Middle frontal gyrus (tissue), 1 donor: ENCODE measurements at regions not wholly inside any gene's neighbourhood (a gene's known extent, or its start where the extent isn't known, plus 50 kb on each side); places are given as distances from the start of the nearest gene placed in this dataset.

Experiments
- DNase-seq: peaks from one replicate; pipeline ENCODE4 v3.0.0-alpha.2; 2015; ENCODE audit warnings: low spot score; ENCODE audit errors: extremely low spot score

DNA sequence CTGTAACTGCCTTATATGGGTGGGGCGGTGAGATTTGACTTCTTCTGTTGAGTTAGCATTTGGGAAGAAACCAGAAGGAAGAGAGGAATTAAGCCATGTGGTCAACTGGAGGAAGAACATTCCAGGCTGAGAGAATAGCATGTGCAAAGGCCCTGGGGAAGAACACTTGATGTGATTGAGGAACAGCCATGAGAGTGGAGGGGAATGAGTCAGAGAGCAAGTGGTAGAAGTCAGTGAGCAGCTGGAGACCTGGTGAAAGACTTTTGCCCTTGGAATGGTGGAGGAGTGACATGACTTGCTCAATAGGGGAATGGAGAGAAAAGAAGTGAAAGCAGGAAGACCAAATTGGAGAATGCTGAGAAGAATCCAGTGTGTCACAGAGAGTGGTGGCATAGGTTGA, 327.8 kb upstream of the HAND2 start:
- DNase-seq: no peak

DNA sequence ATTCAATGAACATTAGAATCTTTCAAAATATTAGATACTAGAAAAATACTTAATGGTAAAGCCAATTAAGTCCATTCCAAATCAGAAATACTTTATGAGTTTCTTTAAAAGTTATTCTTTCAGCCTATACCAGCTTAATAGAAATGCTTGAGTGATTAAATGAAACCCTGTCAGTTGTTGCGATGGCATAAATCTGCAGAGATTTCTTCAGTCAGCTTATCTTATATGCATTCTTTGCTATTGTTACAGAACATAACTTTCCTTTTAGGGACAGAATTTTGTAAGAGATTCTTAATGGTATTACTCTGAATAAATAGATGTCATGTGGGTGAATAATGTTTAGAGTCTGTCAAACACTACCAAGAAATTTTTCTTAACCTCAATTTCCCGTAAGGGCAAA, 325.0 kb upstream of the HAND2 start:
- no peak for DNase-seq

DNA sequence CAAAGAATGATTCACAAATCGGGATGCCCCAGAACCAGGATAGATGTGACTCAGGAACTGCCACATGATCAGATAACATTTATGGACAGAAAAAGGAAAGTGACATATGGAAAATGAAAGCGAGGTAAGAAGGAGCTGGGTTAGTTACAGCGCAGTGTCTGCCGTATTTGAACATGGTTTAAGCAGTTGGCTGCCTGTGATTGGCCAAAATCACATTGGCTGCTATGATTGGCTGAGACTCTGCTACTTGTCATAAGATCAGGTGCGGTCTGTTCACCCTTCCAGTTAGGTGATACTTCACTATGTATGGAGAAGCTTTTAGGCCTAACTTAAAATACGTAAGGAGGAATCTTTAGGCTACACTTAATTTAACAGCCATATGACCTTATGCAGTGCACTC, 322.7 kb upstream of the HAND2 start:
- no peak for DNase-seq

DNA sequence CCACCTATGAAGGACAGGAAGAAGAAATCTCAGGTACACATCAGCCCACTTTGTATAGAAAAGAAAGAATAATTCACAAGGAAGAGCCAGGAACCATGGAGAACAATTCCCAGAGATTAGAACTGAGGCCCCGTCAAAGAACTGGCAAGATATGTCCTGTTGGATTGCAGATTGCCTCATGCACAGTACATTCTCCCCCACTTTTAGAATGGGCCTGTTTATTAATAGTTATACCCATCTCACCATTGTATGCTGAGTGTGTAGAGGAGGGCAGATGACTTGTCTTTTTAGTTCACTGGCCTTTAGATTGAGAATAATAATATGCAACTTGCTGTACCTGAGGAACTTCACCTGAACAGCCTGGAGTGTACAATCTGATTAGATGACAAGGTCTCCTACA, 315.6 kb upstream of the HAND2 start:
- DNase-seq: no peak

DNA sequence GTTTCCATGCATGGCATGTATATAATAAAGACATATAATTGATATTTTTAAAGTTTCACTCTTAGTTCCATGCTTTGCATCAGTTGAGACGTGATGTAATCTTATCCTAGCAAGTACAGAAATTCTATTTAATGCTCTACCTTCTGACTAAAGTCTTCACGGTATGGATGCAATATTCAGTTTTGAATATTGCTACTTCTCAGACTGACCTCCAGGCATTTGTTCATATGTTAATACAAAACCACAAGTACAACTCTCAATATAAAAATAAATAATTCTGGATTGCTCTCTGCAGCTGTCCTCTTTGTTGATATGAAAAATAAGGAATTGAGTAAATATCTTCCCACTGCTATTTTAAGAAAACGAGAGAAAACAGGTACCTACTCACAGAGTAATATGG, 309.8 kb upstream of the HAND2 start:
- no peak for DNase-seq

DNA sequence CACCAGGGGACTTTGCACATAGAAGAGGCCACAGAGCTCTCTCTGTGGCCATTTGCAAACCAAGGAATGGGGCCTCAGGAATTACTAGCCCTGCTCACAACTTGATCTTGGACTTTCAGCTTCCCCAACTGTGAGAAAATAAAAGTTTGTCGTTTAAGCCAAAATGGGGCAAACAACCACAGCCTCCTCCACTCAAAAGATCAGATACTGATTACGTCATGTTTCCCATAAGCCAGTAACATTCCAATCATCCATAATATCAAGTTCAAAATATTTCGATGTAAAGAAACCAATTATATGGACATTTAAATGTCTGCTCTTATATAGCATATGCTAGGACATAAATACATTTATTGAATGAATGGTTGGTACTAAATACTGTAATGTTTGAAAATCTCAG, 307.5 kb upstream of the HAND2 start:
- no peak for DNase-seq

DNA sequence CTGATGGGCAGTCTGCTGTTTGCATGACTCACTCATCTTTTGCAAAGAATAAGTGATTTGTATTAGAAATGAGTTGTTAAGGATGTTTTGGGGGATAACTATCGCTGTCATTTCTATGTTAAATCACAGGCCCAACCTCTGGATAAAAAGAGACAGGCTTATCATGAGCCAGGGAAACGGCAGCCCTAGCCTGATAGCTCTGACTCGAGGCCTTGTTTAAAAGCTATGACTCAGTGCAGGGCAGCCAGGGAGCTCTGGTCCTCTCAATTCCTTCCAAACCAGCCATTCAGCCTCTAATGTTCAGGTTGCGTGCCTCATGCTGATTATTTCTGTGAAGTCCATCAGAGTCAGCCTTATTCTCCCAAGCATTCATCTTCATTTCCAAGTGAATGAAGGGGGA, 305.9 kb upstream of the HAND2 start:
- no peak for DNase-seq

DNA sequence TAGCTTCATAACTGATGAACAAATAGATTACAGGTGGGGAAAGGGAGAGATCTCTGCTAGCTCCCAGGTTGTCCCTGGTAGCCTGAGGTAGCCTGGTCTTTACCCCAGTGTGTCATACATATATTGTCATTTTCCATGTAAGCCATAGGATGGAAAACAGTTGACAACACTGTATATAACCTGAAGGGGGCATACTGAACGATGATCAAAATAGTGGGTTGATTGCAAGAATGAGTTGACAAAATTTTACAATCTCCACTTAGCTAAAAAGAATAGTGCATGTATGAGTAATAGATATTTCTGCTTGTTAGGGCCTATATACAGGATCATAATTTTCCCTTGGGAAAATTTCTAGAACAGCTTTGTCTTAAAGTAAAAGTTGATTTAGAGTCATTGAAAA, 304.1 kb upstream of the HAND2 start:
- no peak for DNase-seq

DNA sequence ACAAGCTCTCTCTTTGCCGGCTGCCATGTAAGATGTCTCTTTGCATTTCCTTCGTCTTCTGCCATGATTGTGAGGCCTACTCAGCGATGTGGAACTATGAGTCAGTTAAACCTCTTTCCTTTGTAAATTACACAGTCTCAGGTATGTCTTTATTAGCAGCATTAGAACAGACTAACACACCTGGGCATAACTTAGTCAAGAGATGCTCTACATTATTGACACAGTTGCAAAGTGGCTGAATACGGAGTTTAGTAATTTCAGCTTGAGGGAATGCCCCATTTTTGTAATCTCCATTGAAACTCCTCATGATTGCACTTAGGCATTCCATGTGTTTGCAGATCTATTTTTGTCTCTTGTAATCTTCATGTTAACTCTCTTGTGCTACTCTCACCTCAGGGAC, 299.5 kb upstream of the HAND2 start:
- DNase-seq: no peak

DNA sequence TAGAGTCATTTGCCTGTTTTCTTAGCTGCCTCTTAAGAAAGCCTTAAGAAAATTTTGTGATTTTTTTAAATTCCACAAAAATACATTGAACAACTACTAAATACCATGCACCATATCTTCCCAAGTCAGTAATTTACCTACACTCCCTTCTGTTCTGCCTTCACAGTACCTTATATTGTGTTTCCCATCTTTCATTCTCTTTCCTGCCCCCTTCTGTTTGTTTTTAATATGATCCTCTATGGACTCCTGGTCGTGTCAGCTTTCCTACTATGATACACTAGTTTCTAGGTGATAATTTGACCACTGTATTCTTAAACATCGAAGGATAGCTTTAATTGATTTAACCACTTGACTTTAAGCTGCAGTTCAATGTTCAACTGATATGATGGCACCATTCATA, 297.7 kb upstream of the HAND2 start:
- no peak for DNase-seq

DNA sequence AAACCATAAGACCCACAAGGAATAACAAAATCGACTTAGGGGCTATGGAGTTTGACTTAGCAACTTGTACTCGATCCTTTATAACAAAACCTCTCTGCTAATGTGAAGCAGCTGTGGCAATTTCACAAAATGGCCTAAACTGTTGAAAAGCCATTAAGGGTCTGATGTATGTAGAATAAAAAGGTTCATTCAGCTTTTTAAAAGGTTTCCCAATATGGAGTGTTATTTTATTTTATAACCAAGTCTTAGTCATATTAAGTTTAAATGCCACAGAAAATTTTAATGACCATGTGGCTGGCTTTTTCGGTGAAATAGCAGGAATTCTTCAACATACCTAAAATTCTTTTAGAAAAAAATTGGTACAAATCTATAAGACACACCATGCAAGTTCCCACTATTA, 291.8 kb upstream of the HAND2 start:
- DNase-seq: no peak

DNA sequence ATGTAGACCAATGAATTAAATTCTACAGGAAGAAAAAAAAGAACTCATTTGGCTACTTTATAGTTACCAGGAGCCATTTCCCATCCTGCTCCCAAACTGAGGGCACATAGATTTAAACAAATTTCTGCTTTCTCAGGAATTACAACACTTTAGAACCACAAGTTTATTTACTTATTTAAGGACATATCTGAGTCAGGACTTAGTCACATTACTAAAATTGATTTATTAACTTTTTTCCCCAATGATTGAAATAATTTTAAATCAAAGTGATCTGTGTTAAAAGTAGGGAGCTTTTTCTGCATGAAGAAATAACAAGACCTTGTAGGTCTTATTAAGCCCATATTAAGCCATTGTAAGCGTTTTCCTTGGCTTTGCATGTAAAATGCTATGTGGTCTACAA, 291.0 kb upstream of the HAND2 start:
- no peak for DNase-seq

DNA sequence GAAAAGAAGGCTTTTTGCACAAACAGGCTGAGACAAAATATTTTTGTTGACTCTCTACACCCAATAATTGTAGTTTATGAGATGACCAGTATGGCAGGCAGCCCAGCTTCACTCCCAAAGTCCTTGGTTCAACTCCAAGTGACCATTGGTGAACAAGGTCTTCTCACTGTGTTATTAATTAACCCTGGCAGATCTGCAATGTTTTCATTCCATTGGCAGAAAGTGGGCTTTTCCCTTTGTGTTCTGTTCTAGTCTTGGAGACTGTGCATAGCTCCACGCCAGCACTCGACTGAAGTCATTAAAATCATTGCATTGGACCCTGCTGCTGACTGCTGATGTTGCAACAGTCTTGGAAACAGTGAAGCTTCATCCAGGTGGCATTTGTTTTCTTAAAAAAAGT, 277.3 kb upstream of the HAND2 start:
- DNase-seq: no peak

DNA sequence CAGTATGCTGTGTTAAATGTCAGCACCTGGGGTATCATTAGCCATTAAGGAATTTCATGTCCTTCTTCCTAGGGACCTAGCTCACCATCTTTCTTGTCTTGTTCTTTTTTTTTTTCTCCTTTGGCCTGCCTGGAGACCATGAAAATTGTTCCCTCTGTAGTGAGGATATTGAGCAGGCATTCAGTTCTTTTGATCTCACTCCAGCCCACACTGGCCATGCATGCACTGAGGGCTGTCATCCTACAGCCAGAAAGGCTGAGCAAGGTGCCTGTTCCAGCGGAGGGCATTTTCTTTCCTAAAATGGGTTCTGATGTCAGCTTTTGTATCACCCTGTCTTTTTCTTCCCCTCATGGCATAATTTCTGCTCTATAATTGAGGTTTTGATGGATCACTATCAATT, 275.9 kb upstream of the HAND2 start:
- no peak for DNase-seq

DNA sequence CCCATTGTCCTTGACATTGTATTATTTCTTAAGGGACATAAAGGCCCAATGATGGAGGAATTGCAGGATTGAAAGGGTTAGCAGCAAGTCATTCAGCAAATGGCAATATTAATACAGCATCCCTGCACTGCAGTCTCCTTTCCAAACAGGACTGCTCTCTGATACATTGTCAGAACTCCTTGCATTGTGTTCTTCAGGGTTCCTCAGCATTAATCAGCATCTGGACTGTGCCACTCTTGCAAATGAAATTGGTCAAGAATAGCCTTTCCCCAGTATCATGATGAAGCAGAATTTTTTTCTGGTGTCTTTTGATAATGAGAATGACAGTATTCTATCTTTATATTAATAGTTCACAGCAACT, 272.6 kb upstream of the HAND2 start:
- DNase-seq: no peak

DNA sequence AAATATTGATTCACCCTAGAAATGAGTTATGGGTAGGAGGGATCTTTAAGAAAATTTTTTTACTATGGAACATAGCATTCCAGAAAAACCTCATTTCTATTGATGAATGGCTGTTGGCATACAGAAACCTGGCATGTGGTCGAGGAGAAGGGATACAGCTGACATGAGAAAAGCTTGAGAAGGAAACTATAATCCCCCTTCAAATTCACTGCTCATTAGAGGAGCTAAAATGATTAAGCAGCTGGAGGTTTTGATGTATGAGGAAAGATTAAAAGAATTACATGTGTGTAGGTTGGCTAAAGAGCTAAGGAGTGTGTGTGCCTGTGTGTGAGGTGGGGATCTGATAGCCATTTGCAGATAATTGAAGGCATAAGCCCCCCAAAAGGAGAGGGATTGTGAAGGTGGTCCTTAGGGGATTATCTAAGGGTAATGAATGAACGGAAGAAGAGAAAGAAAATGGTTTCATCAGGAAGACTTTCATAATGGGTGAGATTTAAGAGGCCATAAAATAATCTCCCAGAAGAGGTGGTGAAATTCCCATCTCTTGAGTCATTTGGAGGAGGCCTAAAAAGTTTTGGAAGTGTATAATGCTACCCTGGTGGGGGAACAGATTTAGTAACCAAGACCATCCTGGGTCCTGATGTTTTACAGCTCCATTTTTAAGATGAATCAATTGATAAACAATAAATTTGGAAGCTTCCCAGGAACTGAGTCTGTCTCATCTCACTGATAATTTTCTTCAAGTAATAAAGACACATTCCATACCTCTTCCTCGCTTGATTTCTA, 272.0 kb upstream of the HAND2 start:
- no peak for DNase-seq

DNA sequence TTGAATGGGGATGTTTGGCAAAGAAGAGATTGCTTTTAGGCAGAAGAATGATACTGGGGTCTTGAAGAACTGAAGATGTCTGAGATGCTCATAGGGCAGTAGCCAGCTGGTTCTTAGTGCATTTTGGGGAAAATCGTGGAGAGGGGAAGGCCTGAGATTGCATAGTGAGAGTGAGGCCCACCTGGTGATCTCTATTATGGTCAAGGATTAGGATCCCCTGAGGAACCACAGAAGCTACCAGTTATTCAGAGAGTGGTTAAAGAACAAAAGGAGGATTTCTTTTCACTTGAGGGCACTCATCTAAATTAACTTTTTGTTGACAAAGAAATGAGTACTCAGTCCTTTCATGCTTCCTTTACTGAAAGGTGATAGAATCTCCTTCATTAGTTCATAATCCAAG, 271.3 kb upstream of the HAND2 start:
- DNase-seq: no peak

DNA sequence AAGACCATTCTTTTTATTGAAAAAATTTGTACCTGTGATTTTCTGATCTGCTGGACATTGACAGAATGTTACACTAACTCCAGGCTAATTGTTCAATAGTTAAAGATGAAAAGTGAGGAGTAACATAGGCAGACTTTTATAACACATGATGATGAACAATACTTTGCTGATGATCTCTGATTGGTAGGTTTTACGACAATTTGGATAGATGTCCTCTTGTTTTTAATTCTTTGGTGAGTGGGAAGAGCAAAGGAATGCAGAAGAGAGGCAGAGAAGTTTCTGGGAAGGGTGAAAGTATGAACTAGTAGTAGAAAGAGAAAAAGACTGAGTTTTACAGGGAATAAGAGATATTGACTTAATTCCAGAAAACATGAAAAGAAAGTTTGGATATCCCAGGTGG, 267.3 kb upstream of the HAND2 start:
- DNase-seq: no peak

DNA sequence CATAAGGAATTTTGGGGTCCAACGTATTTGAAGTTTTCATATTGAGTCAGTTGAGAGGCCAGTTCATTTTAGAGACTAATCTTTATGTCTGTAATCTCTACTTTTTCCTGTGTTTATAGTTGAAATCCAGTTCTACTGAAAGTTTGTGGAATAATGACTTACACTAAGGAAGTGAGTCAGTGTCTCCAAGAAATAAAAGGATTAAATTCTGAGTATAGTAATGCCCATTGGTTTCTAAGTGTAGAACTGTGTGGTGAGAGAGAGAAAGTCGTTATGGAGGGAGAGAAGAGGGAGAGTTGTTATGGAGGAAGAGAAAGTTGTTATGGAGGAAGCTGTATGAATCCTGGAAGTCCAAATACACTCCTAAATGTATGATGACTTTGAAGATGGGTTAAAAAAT, 264.6 kb upstream of the HAND2 start:
- DNase-seq: no peak

DNA sequence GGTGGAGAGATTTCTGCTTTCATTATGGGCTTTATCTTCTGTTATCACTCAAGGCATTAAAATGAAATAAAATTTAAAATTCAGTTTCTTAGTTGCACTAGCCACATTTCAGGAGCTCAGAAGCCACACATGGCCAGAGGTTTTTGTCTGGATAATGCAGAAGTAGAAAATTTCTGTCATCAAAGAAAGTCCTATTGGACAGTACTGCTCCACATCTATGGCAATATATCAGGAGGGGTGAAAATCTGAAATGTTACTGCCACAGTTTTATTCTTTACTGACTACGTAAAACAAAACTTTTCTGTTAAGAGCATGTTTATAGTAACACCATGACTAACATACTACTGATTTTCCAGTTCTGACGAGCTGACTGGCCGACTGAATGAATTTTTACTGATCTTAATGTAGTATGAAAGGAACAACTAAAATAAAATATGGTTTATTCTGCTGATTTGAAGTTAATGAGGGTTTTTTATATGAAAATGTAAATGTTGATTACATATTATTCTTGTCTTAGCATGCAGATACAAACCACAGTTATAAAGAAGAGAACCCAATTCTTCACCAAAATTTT, 264.0 kb upstream of the HAND2 start:
- DNase-seq: no peak

DNA sequence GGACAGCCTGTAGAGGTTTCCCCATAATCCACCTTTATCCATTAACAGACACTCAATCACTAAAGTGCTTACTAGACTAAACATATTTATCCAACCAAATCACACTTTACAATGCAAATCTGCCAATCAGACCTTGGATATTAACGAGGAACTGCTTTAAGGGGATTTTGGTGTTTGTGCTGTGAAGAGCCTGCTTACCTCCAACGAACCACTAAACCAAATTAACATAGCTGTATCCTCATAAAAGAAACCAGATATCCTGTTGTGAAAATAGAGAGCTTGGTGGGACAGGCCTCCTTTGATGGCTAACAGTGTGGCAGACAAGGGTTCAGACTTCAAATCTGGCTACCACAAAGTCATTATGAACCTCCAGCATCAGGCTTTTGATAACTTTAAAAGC, 252.6 kb upstream of the HAND2 start:
- no peak for DNase-seq

DNA sequence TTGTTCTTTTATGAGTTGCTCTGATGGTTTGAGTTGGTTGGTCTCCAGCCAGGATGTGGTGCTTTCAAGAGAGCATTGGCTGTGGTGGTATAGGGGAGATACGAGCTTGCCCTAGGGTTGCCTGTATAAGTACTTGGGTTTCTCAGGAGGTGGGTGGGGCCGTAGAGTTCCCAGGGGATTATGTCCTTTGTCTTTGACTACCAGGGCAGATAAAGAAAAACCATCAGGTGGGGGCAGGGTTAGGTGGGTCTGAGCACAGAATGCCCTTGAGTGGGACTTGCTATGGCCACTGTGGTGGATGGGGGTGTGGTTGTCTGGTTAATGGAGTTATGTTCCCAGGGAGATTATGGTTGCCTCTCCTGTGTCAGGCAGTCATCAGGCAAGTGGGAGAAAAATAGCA, 247.9 kb upstream of the HAND2 start:
- no peak for DNase-seq

DNA sequence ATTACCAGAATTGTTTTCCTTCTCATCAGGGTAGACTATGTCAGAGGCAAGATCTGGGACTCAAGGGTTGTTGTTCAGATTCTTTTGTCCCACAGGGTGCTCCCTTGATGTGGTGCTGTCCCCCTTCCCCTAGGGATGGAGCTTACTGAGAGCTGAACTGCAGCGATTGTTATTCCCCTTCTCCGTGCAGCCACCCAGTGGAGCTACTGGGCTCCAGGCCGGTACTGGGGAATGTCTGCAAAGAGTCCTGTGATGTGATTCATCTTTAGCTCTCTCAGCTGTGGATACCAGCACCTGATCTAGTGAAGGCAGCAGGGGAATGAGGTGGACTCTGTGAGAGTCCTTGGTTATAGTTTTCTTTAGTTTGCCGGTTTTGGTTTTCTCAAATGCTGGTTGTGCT, 247.4 kb upstream of the HAND2 start:
- DNase-seq: no peak

DNA sequence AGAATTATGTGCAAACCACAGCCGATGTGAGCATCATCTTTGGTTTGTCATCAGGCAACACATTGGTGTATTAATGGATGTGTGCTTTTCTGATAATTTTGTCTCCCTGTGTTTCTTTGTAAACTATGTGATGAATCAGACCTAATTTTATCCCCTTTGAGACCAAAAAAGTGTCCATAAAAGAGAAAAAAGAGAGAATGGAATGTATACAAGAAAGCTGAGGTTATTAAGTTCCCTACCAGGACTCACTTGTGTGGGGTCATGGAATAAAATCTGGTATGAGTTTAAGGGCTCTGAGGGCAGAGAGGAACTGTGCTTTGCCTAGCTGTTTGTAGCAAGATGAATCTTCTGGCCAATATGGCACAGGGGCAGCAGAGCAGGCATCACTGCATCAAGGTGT, 239.5 kb upstream of the HAND2 start:
- no peak for DNase-seq
